Neuron (in vitro differentiated cells): ENCODE measurements at regions not wholly inside any gene's neighbourhood (a gene's known extent, or its start where the extent isn't known, plus 50 kb on each side); places are given as distances from the start of the nearest gene placed in this dataset.

ENCODE experiments used
- H2AFZ ChIP-seq: one replicate; pipeline ENCODE4 v1.6.1; 2013; ENCODE audit warnings: low read depth, mild to moderate bottlenecking, inconsistent platforms, low read length, moderate library complexity
- H3K27me3 ChIP-seq: one replicate; pipeline ENCODE4 v1.6.1; 2013; ENCODE audit warnings: low read length; ENCODE audit not compliant: insufficient read depth
- H3K36me3 ChIP-seq: one replicate; pipeline ENCODE4 v1.6.1; 2013; ENCODE audit warnings: low read length; ENCODE audit not compliant: insufficient read depth
- H3K4me1 ChIP-seq: one replicate; pipeline ENCODE4 v1.6.1; 2013; ENCODE audit warnings: low read length; ENCODE audit not compliant: insufficient read depth
- H3K4me3 ChIP-seq: 2 replicates; pipeline ENCODE4 v1.5.1; 2013; ENCODE audit warnings: mild to moderate bottlenecking, low read length, moderate library complexity
- H3K9me3 ChIP-seq: one replicate; pipeline ENCODE4 v1.6.1; 2013; ENCODE audit warnings: low read length

GRCh38 chr3:106209482-106209881, 340.7 kb upstream of the CBLB start:
- H3K4me3 ChIP-seq = no peak overlapping the region
- no peaks in the 10 kb centered on the region for H3K9me3 ChIP-seq
- no peak overlapping the region for H2AFZ ChIP-seq
- H3K36me3 ChIP-seq = no peaks in the 10 kb centered on the region
- H3K4me1 ChIP-seq = no peaks in the 10 kb centered on the region
- no peaks in the 10 kb centered on the region for H3K27me3 ChIP-seq

GRCh38 chr3:106210923-106211322, 342.1 kb upstream of the CBLB start:
- Histone ChIP-seq H3K4me1 (no peaks in the 10 kb centered on the region), H3K27me3 (no peaks in the 10 kb centered on the region), H3K4me3 (no peak overlapping the region), H3K9me3 (no peaks in the 10 kb centered on the region), H3K36me3 (no peaks in the 10 kb centered on the region), H2AFZ (no peak overlapping the region)

- Histone ChIP-seq H2AFZ (no peak overlapping the region), H3K36me3 (no peaks in the 10 kb centered on the region), H3K4me3 (no peak overlapping the region), H3K4me1 (no peaks in the 10 kb centered on the region), H3K27me3 (no peaks in the 10 kb centered on the region), H3K9me3 (no peaks in the 10 kb centered on the region)
Measured at GRCh38 chr3:106212665-106213222, 343.9 kb upstream of the CBLB start.

GRCh38 chr3:106213954-106214353, 345.1 kb upstream of the CBLB start:
- Histone ChIP-seq H3K9me3 (no peaks in the 10 kb centered on the region), H3K36me3 (no peaks in the 10 kb centered on the region), H2AFZ (no peak overlapping the region), H3K27me3 (no peaks in the 10 kb centered on the region), H3K4me1 (no peaks in the 10 kb centered on the region), H3K4me3 (no peak overlapping the region)

GRCh38 chr3:106214641-106215040, 345.8 kb upstream of the CBLB start:
- Histone ChIP-seq H3K36me3 (no peaks in the 10 kb centered on the region), H3K27me3 (no peaks in the 10 kb centered on the region), H3K4me3 (no peak overlapping the region), H2AFZ (no peak overlapping the region), H3K4me1 (no peaks in the 10 kb centered on the region), H3K9me3 (no peaks in the 10 kb centered on the region)

- Histone ChIP-seq H3K4me3 (no peak overlapping the region), H3K27me3 (no peaks in the 10 kb centered on the region), H3K9me3 (no peaks in the 10 kb centered on the region), H2AFZ (no peak overlapping the region), H3K36me3 (no peaks in the 10 kb centered on the region), H3K4me1 (no peaks in the 10 kb centered on the region)
Measured at GRCh38 chr3:106215047-106215446, 346.2 kb upstream of the CBLB start.

- Histone ChIP-seq H3K4me3 (no peak overlapping the region), H3K27me3 (no peaks in the 10 kb centered on the region), H2AFZ (no peak overlapping the region), H3K4me1 (no peaks in the 10 kb centered on the region), H3K36me3 (no peaks in the 10 kb centered on the region), H3K9me3 (no peaks in the 10 kb centered on the region)
Measured at GRCh38 chr3:106217745-106218144, 348.9 kb upstream of the CBLB start.

GRCh38 chr3:106227068-106227467, 358.3 kb upstream of the CBLB start:
- no peaks in the 10 kb centered on the region for H3K27me3 ChIP-seq
- H3K9me3 ChIP-seq = no peaks in the 10 kb centered on the region
- no peaks in the 10 kb centered on the region for H3K36me3 ChIP-seq
- H3K4me3 ChIP-seq = no peak overlapping the region
- no peak overlapping the region for H2AFZ ChIP-seq
- H3K4me1 ChIP-seq = no peaks in the 10 kb centered on the region

- H3K9me3 ChIP-seq = no peaks in the 10 kb centered on the region
- no peak overlapping the region for H3K4me3 ChIP-seq
- no peaks in the 10 kb centered on the region for H3K27me3 ChIP-seq
- no peak overlapping the region for H2AFZ ChIP-seq
- no peaks in the 10 kb centered on the region for H3K36me3 ChIP-seq
- no peaks in the 10 kb centered on the region for H3K4me1 ChIP-seq
Measured at GRCh38 chr3:106228271-106228670, 359.5 kb upstream of the CBLB start.

GRCh38 chr3:106229495-106230278, 360.9 kb upstream of the CBLB start:
- Histone ChIP-seq H2AFZ (no peak overlapping the region), H3K27me3 (no peaks in the 10 kb centered on the region), H3K36me3 (no peaks in the 10 kb centered on the region), H3K9me3 (no peaks in the 10 kb centered on the region), H3K4me3 (no peak overlapping the region), H3K4me1 (no peaks in the 10 kb centered on the region)

GRCh38 chr3:106231086-106231485, 362.3 kb upstream of the CBLB start:
- no peaks in the 10 kb centered on the region for H3K9me3 ChIP-seq

GRCh38 chr3:106232956-106233355, 364.1 kb upstream of the CBLB start:
- H3K4me1 ChIP-seq = no peaks in the 10 kb centered on the region
- H3K9me3 ChIP-seq = peaks cover 3% of the 10 kb centered on the region
- H3K27me3 ChIP-seq = no peaks in the 10 kb centered on the region
- H3K36me3 ChIP-seq = no peaks in the 10 kb centered on the region
- no peak overlapping the region for H3K4me3 ChIP-seq
- H2AFZ ChIP-seq = no peak overlapping the region

More at GRCh38 chr3:106231086-106231485, 362.3 kb upstream of the CBLB start:
- Histone ChIP-seq H3K27me3 (no peaks in the 10 kb centered on the region), H3K4me1 (no peaks in the 10 kb centered on the region), H3K4me3 (no peak overlapping the region), H3K36me3 (no peaks in the 10 kb centered on the region), H2AFZ (no peak overlapping the region)

GRCh38 chr3:106239195-106239697, 370.4 kb upstream of the CBLB start:
- Histone ChIP-seq H3K36me3 (no peaks in the 10 kb centered on the region), H3K4me3 (no peak overlapping the region), H3K4me1 (peaks cover 10% of the 10 kb centered on the region), H3K9me3 (peaks cover 3% of the 10 kb centered on the region), H3K27me3 (no peaks in the 10 kb centered on the region), H2AFZ (no peak overlapping the region)
